D721Med (cell line): ENCODE measurements at regions not wholly inside any gene's neighbourhood (a gene's known extent, or its start where the extent isn't known, plus 50 kb on each side); places are given as distances from the start of the nearest gene placed in this dataset.

Experiments
- DNase-seq: peaks from one replicate; pipeline ENCODE4 v3.0.0; 2011; ENCODE audit warnings: low spot score; ENCODE audit not compliant: insufficient read length
- FAIRE-seq: peaks from 2 replicates; lab custom pipeline; 2011; peaks lifted over from hg19 to GRCh38; lab: Jason Lieb, UNC
- TF ChIP-seq, protein P1 (sequence below): IDR thresholded peaks from 2 replicates; pipeline ENCODE4 v1.5.1; 2012; ENCODE audit warnings: mild to moderate bottlenecking, control low read depth; ENCODE audit not compliant: insufficient read depth; ENCODE audit errors: missing control alignments

DNA sequence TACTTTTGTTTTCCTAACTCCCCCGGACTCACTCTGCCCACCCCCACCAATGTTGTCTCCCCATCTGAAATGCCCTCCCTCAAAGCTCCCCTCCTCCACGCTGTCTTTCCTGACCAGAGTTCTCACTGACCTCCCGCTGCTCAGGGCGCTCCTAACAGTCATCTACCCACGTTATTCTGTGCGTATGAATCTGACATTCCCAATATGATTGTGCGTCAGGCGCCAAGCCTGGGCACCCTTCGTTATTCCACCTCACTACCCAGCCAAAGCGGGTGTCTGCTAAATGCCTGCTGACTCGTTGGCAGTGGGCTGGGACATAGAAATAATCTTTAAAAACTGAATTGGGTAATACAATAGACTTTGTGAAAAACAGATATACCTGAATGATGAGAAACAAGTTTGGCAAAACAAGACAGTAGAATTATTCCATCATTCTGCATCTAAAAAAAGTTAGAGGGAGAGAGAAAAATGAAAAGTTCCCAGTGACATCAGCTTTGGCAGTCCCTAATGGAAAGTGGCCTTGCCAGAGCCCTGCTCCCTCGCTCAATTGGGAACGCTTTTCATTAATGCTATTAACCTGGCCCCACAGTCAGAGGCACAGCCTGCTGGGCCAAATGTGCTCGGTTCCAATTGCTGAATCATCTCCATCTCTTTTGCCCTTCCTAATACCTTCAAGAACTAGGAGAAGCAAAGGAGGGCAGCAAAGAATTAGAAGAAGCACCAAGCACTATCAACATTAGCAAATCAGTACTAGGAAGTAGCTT is 74.0 kb upstream of the PLXNC1 start:
- no peak for DNase-seq
- TF ChIP-seq, protein P1, sequence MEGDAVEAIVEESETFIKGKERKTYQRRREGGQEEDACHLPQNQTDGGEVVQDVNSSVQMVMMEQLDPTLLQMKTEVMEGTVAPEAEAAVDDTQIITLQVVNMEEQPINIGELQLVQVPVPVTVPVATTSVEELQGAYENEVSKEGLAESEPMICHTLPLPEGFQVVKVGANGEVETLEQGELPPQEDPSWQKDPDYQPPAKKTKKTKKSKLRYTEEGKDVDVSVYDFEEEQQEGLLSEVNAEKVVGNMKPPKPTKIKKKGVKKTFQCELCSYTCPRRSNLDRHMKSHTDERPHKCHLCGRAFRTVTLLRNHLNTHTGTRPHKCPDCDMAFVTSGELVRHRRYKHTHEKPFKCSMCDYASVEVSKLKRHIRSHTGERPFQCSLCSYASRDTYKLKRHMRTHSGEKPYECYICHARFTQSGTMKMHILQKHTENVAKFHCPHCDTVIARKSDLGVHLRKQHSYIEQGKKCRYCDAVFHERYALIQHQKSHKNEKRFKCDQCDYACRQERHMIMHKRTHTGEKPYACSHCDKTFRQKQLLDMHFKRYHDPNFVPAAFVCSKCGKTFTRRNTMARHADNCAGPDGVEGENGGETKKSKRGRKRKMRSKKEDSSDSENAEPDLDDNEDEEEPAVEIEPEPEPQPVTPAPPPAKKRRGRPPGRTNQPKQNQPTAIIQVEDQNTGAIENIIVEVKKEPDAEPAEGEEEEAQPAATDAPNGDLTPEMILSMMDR, result no peak
- no peak for FAIRE-seq

DNA sequence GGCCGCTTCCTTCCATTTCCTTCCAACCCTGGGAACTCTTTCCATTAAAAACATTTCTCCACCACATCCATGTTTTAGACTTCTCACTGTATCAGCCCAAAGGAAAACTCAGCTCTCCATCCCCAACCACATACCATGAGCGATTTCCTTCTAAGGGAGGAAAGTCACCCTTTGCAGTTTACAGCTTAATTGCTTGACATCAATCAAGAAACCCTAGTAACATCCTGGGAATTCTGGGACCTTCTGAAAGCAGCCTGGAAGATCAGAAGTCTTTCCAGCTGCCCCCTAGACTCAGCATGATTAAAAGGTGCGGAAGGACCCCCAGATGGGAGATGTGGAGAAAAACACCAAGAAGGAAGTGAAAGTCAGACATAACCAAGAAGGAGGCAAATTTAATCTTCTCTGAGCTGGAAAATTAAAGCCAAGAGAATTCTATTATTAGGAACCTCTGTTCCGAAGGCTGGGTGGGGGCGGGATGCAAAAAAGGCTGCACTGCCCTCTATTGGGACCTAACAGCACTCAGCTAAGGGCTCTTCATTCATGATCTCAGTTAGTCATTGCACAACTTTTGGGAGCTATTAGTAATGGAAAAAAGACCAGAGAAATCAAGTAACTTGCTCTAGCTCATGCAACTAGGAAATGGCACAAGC is 73.3 kb upstream of the PLXNC1 start:
- no peak for FAIRE-seq
- no peak for DNase-seq
- TF ChIP-seq, protein P1, result peak; percentile 34

DNA sequence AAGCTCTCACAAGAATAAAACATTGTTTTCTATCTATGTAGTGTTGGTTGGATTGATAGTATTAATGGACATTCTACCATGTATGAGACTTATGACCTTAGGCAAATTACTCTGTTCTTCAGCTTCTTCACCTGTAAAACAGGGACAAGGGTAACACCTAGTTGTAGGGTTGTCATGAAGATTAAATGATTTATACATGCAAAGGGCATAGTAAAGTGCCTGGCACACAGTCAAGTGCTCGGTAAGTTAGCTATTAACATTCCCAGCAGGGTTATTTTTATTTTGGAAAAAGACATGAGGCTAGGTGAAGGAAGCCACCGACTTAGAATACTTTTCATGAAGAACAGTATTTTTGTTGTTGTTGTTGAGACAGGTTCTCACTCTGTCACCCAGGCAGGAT is 71.2 kb upstream of the PLXNC1 start:
- TF ChIP-seq, protein P1, result no peak
- FAIRE-seq (no peak), DNase-seq (no peak)

DNA sequence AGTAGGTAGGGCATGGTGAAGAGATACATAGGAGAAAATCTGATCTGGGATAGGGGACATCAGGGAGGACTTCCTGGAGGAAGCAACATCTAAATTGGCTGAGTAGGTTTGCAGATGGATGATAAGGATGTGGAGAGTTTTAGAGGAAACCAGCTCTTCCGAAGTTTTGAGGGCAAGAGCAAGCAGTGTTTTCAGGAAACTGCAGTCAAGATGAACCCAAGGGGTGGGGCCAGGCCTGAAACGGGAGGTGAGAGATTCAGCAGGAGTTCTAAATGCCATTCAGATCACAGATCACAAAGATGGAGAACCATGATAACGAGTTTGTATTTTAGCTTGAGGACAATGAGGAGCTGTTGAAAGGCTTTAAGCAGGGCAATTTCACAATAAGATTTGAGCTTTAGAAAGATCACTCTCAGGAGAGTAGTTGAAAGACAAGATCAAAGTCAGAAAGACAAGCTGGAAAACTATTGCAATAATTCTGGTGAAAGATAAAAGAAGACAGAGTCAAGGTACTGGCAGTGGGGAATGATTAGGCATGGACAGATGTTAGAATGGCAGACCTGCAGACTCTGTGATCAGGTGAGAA is 70.1 kb upstream of the PLXNC1 start:
- FAIRE-seq, result no peak
- no peak for DNase-seq
- TF ChIP-seq, protein P1, result no peak

DNA sequence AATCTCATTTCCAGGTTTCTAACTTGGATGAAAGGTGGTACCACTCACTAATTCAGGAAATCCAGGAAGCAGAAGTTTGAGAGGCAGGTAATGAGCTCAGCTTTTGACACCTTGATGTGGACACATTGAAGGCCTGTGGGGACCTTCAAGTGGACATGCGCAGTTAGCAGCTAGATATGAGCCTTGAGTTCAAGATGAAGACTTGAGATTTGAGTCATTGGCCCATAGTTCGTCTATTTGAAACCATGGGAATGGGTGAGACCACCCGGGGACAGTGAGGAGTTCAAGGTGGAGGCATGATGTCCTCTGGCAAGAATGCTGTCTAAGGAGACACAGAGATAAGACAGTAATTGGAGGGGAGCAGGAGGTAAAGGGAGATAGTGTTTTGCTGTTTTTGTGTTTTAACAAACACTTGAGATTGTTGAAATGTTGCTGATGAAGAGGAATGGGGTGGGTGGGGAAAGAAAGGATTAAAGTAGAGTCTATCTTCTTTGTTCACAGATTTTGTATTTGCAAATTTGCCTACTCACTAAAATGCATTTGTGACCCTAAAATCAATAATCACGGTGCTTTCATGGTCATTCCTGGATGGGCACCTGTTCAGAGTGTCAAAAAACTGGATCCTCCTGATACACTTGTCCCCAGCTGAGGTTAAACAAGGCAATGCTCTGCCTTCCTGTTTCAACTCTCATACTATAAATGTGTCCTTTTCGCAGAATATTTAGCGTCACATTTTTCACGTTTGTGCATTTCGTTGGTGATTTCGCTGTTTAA is 69.5 kb upstream of the PLXNC1 start:
- DNase-seq (no peak), FAIRE-seq (no peak)
- TF ChIP-seq, protein P1, result no peak

DNA sequence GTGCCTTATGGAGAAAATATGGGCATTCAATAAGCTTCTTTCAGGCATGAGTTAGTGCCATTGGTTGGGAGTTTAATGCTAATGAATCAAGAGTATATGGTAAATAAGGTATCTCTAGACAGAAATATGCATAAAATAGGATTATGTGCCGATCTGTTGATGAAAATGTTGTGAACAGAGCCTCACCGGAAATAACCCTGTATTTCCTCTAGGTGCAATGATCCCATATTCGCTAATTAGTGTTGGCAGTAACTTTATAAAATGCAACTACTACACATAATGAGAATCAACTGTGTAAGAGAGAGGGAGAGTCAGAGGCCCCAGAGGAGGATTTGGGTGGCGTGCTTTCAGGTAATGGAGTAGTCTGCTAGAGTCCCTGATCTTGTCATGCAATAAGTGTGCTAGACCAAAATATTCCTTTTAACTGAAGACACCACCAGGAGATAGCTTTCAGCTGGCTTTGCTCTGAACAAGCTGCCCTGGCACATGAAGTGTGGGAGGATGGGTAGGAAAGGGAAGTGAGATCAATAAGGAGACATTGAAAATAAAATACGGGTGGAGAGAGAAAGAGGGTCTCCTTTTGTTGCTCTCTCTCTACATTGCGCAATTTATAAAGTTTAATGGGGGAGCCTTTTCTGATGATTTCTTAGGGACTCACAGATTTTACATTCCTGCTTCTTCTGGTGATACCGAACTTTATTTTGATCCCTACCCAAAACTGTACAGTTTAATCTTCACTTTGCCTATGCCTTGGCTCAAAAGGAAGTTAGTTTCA is 68.6 kb upstream of the PLXNC1 start:
- DNase-seq (no peak), FAIRE-seq (no peak)

More for the DNA sequence above, 68.6 kb upstream of the PLXNC1 start:
- TF ChIP-seq, protein P1, result no peak
